OCI-LY1 (cell line): ENCODE measurements at regions not wholly inside any gene's neighbourhood (a gene's known extent, or its start where the extent isn't known, plus 50 kb on each side); places are given as distances from the start of the nearest gene placed in this dataset.
"Not testable (repeated sequence)": the region's sequence is repeated elsewhere in the genome, so short reads cannot be mapped to it uniquely, and the experiment has no call there.

ENCODE experiments used
- H2AFZ ChIP-seq: fragments of 200-600 bp; sonication (generic), shearing (Covaris generic); 2 replicates; pipeline ENCODE4 v1.6.0; 2014; ENCODE audit warnings: antibody characterized with exemption, mild to moderate bottlenecking, low read length
- H3F3A ChIP-seq: fragments of 200-600 bp; sonication (generic), shearing (Covaris generic); 2 replicates; pipeline ENCODE4 v1.6.0; 2014; ENCODE audit warnings: mild to moderate bottlenecking, antibody characterized with exemption, low read length, moderate library complexity; ENCODE audit not compliant: insufficient read depth
- H3K27ac ChIP-seq: fragments of 200-600 bp; sonication (generic); 2 replicates; pipeline ENCODE4 v1.5.1; 2014; ENCODE audit warnings: low read length, mixed run types, mild to moderate bottlenecking, low read depth; ENCODE audit not compliant: poor library complexity, severe bottlenecking
- H3K27me3 ChIP-seq: fragments of 200-600 bp; sonication (generic); 2 replicates; pipeline ENCODE4 v1.6.0; 2014; ENCODE audit warnings: antibody characterized with exemption, mild to moderate bottlenecking, low read length, moderate library complexity; ENCODE audit not compliant: insufficient read depth
- H3K36me3 ChIP-seq: fragments of 200-600 bp; sonication (generic); 2 replicates; pipeline ENCODE4 v1.6.1; 2014; ENCODE audit warnings: mild to moderate bottlenecking, antibody characterized with exemption, low read length, moderate library complexity, mixed read lengths; ENCODE audit not compliant: insufficient read depth
- H3K4me1 ChIP-seq: fragments of 200-600 bp; sonication (generic); 2 replicates; pipeline ENCODE4 v1.5.1; 2014; ENCODE audit warnings: mild to moderate bottlenecking, low read length, moderate library complexity; ENCODE audit not compliant: insufficient read depth, severe bottlenecking
- H3K4me2 ChIP-seq: fragments of 200-600 bp; sonication (generic), shearing (Covaris generic); 2 replicates; pipeline ENCODE4 v1.6.1; 2014; ENCODE audit warnings: low read length
- H3K4me3 ChIP-seq: fragments of 200-600 bp; sonication (generic); 2 replicates; pipeline ENCODE4 v1.5.1; 2014; ENCODE audit warnings: low read length, low read depth, mild to moderate bottlenecking, mixed read lengths; ENCODE audit not compliant: poor library complexity, severe bottlenecking
- H3K79me2 ChIP-seq: fragments of 200-600 bp; shearing (Covaris generic); 2 replicates; pipeline ENCODE4 v1.6.1; 2016; ENCODE audit warnings: mixed run types, low read length, mixed read lengths; ENCODE audit not compliant: insufficient read depth
- H3K9ac ChIP-seq: fragments of 200-600 bp; sonication (generic), shearing (Covaris generic); 2 replicates; pipeline ENCODE4 v1.6.1; 2014; ENCODE audit warnings: mild to moderate bottlenecking, low read length, mixed read lengths
- H3K9me2 ChIP-seq: fragments of 200-600 bp; sonication (generic), shearing (Covaris generic); 2 replicates; pipeline ENCODE4 v1.6.1; 2014; ENCODE audit warnings: low read depth, mild to moderate bottlenecking, low read length, mixed read lengths
- H3K9me3 ChIP-seq: fragments of 200-600 bp; shearing (Covaris generic); 2 replicates; pipeline ENCODE4 v1.6.1; 2014; ENCODE audit warnings: low read length, mixed read lengths
- H4K20me1 ChIP-seq: fragments of 200-600 bp; sonication (generic), shearing (Covaris generic); 2 replicates; pipeline ENCODE4 v1.6.0; 2016; ENCODE audit warnings: mild to moderate bottlenecking, low read length; ENCODE audit not compliant: insufficient read depth
- CTCF ChIP-seq: fragments of 200-600 bp; sonication (generic), shearing (Covaris generic); IDR thresholded peaks from 2 replicates; pipeline ENCODE4 v1.5.1; 2017; ENCODE audit warnings: mild to moderate bottlenecking, antibody characterized with exemption, low read length, moderate library complexity, mixed read lengths
- EZH2 ChIP-seq: fragments of 200-600 bp; sonication (generic), shearing (Covaris generic); IDR thresholded peaks from 2 replicates; pipeline ENCODE4 v1.8.0; 2017; ENCODE audit warnings: borderline replicate concordance, mixed run types, mild to moderate bottlenecking, antibody characterized with exemption, low read length, moderate library complexity, mixed read lengths

- Histone ChIP-seq H4K20me1 (no peaks in the 10 kb centered on the region), H3K79me2 (no peaks in the 10 kb centered on the region), H3K9ac (no peak overlapping the region), H3K4me3 (no peak overlapping the region), H3F3A (no peaks in the 10 kb centered on the region), H3K9me2 (no peaks in the 10 kb centered on the region), H3K4me1 (no peaks in the 10 kb centered on the region), H3K27me3 (no peaks in the 10 kb centered on the region), H3K36me3 (no peaks in the 10 kb centered on the region), H3K4me2 (no peak overlapping the region), H2AFZ (no peak overlapping the region), H3K27ac (no peak overlapping the region), H3K9me3 (no peaks in the 10 kb centered on the region)
- TF ChIP-seq CTCF = no peak
- no peak for TF ChIP-seq EZH2
Observed at GRCh38 chr16:65373097-65373496, 251.2 kb upstream of the CDH11 start.

GRCh38 chr16:65372171-65372570 lies 250.3 kb upstream of the CDH11 start:
- H3K9me3 ChIP-seq = no peaks in the 10 kb centered on the region
- no peak for TF ChIP-seq CTCF
- no peak for TF ChIP-seq EZH2
- H3K4me2 ChIP-seq = no peak overlapping the region
- no peak overlapping the region for H3K4me3 ChIP-seq
- H3K36me3 ChIP-seq = no peaks in the 10 kb centered on the region
- H3F3A ChIP-seq = no peaks in the 10 kb centered on the region
- H3K9me2 ChIP-seq = no peaks in the 10 kb centered on the region
- no peak overlapping the region for H3K27ac ChIP-seq
- no peaks in the 10 kb centered on the region for H3K4me1 ChIP-seq
- no peaks in the 10 kb centered on the region for H3K27me3 ChIP-seq
- no peaks in the 10 kb centered on the region for H4K20me1 ChIP-seq
- no peaks in the 10 kb centered on the region for H3K79me2 ChIP-seq
- H3K9ac ChIP-seq = no peak overlapping the region
- H2AFZ ChIP-seq = no peak overlapping the region

- H2AFZ ChIP-seq = no peak overlapping the region
- H3K27me3 ChIP-seq = no peaks in the 10 kb centered on the region
- no peak for TF ChIP-seq EZH2
- TF ChIP-seq CTCF = no peak
- H3K79me2 ChIP-seq = no peaks in the 10 kb centered on the region
- H3K4me3 ChIP-seq = no peak overlapping the region
- no peak overlapping the region for H3K27ac ChIP-seq
- no peaks in the 10 kb centered on the region for H3K9me2 ChIP-seq
- no peaks in the 10 kb centered on the region for H3K9me3 ChIP-seq
- H4K20me1 ChIP-seq = no peaks in the 10 kb centered on the region
- H3F3A ChIP-seq = no peaks in the 10 kb centered on the region
- no peak overlapping the region for H3K9ac ChIP-seq
- H3K4me1 ChIP-seq = no peaks in the 10 kb centered on the region
- H3K4me2 ChIP-seq = no peak overlapping the region
- no peaks in the 10 kb centered on the region for H3K36me3 ChIP-seq
Observed at GRCh38 chr16:65365732-65366715, 244.2 kb upstream of the CDH11 start.

GRCh38 chr16:65356721-65357120 lies 234.9 kb upstream of the CDH11 start:
- not testable (repeated sequence) for H3K4me1 ChIP-seq, H4K20me1 ChIP-seq, H2AFZ ChIP-seq, H3K9me3 ChIP-seq, H3K27me3 ChIP-seq, H3K9ac ChIP-seq, H3K27ac ChIP-seq, H3K4me3 ChIP-seq, H3K79me2 ChIP-seq, H3K36me3 ChIP-seq, H3K9me2 ChIP-seq, H3F3A ChIP-seq, H3K4me2 ChIP-seq
